Muscle of leg (tissue), 3 donors: ENCODE measurements at regions not wholly inside any gene's neighbourhood (a gene's known extent, or its start where the extent isn't known, plus 50 kb on each side); places are given as distances from the start of the nearest gene placed in this dataset.
A peak's percentile ranks its signal among the peaks of the same experiment; 100 is the strongest.
"Not testable (repeated sequence)": the region's sequence is repeated elsewhere in the genome, so short reads cannot be mapped to it uniquely, and the experiment has no call there.

Experiments
- DNase-seq: peaks from one replicate; pipeline ENCODE4 v3.0.0; 2013
- H3K27ac ChIP-seq: one replicate; pipeline ENCODE4 v1.5.1; 2013; ENCODE audit warnings: mild to moderate bottlenecking, low read length, control low read depth
- H3K27me3 ChIP-seq: one replicate; pipeline ENCODE4 v1.6.1; 2013; ENCODE audit warnings: low read length; ENCODE audit not compliant: control insufficient read depth, insufficient read depth
- H3K36me3 ChIP-seq: one replicate; pipeline ENCODE4 v1.6.1; 2013; ENCODE audit warnings: low read length; ENCODE audit not compliant: control insufficient read depth, insufficient read depth
- H3K4me1 ChIP-seq: one replicate; pipeline ENCODE4 v1.6.1; 2013; ENCODE audit warnings: low read length; ENCODE audit not compliant: control insufficient read depth, insufficient read depth
- H3K4me3 ChIP-seq: one replicate; pipeline ENCODE4 v1.5.1; 2013; ENCODE audit warnings: low read length, control low read depth
- H3K9me3 ChIP-seq: replicated peaks from 2 replicates; pipeline ENCODE4 v1.6.1; 2013; ENCODE audit warnings: low read depth, low read length; ENCODE audit not compliant: control insufficient read depth
- WGBS: methylation state at CpG from one replicate; pipeline ENCODE4 v1.1.5; 2013; ENCODE audit warnings: missing lambda C conversion rate; ENCODE audit not compliant: insufficient coverage; 5-methylcytosine and 5-hydroxymethylcytosine counted together

DNA sequence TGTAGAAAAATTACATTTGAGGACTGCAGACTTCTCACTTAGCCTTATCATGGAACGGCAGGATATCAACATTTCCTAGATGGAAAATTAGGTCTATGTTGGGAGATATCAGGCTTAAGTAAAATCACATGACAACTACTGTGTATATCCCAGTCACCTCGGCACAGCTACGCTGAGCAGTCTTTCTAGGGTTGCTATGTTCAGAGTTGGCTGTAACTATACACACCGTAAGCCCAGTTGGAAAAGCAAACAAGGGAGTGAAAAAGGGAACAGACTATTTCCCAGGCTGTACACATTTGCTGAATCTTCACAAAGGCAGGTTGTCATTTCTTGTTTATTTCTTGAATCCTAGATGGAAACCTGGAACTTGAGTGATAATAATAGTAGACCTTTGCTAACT is 80.7 kb upstream of the PTPRK start:
- H3K27ac ChIP-seq: no peak overlapping the region
- no peaks in the 10 kb centered on the region for H3K9me3 ChIP-seq
- peak; percentile 38 for DNase-seq
- H3K36me3 ChIP-seq: no peaks in the 10 kb centered on the region
- H3K27me3 ChIP-seq: no peaks in the 10 kb centered on the region
- H3K4me1 ChIP-seq: no peaks in the 10 kb centered on the region
- no CpG with 5 or more reads among the region's 4 CpGs for WGBS
- no peak overlapping the region for H3K4me3 ChIP-seq

DNA sequence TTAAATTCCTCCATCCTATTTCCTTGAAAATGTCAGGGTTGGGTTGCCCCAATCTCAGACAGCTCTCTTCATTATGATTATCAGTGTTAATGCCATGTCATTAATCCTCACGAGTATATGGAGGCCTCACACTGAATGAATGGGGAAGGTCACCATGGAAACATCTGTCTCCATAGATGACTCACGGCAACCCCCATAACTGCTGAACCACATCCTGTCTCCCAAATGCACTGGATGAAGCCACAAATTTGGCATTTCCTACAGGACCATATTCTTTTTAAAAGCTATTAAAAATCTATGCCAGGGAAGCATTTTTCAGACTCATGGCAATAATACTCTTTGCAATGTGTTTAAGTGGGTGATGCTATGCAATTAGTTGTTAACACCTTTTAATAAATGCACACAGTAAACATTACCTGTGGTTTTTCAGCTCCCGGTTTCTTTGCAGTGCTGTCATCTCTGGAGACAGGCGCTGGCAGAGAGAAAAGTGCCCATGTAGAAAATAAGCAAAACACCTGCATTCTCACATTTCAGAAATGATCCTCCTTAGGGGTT is 80.1 kb upstream of the PTPRK start:
- Histone ChIP-seq H3K4me1 (no peaks in the 10 kb centered on the region), H3K27me3 (no peaks in the 10 kb centered on the region), H3K9me3 (no peaks in the 10 kb centered on the region), H3K4me3 (no peak overlapping the region), H3K36me3 (no peaks in the 10 kb centered on the region), H3K27ac (no peak overlapping the region)
- WGBS: 0% methylated on average over 1 of the region's 4 CpGs
- DNase-seq: peak; percentile 39

DNA sequence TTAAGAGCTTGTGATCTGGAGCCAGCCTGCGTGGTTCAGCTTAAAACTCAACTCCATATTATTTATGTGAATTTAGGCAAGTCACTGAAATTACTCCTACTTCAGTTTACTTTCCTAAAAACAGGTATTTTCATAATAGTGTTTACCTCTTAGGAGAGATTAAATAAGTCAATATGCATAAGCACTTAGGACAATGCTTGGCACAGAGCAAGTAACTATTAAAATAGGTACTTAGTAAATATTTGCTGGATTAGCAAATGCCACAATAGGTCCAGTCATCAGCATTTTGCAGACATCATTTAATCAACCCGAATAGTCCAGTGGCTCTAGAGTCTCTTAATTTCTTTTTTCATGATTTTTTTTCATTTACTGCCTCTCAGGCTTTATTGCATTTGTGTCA is 78.6 kb upstream of the PTPRK start:
- Histone ChIP-seq H3K4me1 (no peaks in the 10 kb centered on the region), H3K4me3 (no peak overlapping the region), H3K27me3 (no peaks in the 10 kb centered on the region), H3K9me3 (no peaks in the 10 kb centered on the region), H3K36me3 (no peaks in the 10 kb centered on the region), H3K27ac (no peak overlapping the region)
- WGBS: no CpG with 5 or more reads among the region's 2 CpGs
- no peak for DNase-seq

DNA sequence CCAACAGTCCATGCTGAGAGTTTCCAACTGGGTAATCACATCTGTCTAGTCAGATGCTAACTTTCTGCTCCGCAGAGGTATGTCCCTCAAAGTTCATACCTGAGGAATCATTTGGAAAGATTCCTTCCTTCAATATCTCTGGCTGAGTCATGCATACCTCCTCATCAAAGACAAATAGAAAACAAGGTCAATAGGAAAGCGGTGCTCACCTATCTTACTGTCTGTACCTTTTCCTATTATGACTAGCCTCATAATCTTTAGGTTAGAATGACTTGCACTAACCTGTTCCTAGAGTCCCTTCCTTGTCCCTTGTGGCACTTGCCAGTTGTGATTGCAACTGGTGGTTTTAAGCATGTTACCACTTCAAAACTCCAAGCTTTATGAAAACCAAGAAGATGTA is 78.2 kb upstream of the PTPRK start:
- no peaks in the 10 kb centered on the region for H3K9me3 ChIP-seq
- H3K4me3 ChIP-seq: no peak overlapping the region
- no peak overlapping the region for H3K27ac ChIP-seq
- H3K4me1 ChIP-seq: no peaks in the 10 kb centered on the region
- 83% methylated on average over 1 of the region's 2 CpGs for WGBS
- no peaks in the 10 kb centered on the region for H3K36me3 ChIP-seq
- DNase-seq: no peak
- H3K27me3 ChIP-seq: no peaks in the 10 kb centered on the region

DNA sequence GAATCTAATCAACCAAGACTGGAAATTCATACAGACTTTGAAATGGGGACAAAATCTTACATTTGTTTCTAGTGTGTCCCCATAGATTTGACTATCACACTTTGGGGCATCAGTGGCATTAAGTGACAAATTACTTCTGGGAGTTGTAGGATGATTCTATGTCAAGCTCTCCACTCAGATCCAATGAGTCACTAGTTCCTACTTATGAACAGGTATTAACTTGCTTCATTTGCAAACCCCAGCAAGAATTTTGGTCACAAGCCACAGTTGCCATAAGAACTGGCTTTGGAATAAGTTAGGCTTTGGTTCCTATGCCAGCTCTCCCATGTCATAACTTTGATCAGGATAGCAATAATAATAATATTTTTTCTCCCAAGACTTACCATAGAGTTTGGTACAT is 77.6 kb upstream of the PTPRK start:
- H3K9me3 ChIP-seq: no peaks in the 10 kb centered on the region
- H3K36me3 ChIP-seq: no peaks in the 10 kb centered on the region
- H3K27ac ChIP-seq: no peak overlapping the region
- no peaks in the 10 kb centered on the region for H3K27me3 ChIP-seq
- no peak overlapping the region for H3K4me3 ChIP-seq
- DNase-seq: no peak
- H3K4me1 ChIP-seq: no peaks in the 10 kb centered on the region

DNA sequence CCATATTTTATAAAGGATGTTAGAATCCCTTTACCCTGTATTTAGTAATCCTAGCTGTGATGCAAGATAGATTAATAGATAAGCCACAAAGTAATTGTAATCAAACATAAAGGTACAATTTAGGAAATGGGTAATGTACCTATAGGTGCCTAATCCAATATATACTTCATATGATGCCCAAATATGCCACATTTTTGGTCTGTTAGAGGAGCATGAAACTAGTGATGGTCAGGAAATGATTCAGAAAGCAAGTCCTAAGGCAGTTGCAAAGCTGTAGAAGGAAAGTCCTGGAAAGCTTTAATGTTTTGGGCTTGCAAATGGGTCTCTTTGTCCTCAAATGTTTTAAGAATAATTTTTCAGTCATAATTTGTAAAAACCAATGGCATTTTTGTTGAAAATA is 76.6 kb upstream of the PTPRK start:
- Histone ChIP-seq H3K4me3 (no peak overlapping the region), H3K36me3 (no peaks in the 10 kb centered on the region), H3K27me3 (no peaks in the 10 kb centered on the region), H3K4me1 (no peaks in the 10 kb centered on the region), H3K27ac (no peak overlapping the region), H3K9me3 (no peaks in the 10 kb centered on the region)
- DNase-seq: no peak

DNA sequence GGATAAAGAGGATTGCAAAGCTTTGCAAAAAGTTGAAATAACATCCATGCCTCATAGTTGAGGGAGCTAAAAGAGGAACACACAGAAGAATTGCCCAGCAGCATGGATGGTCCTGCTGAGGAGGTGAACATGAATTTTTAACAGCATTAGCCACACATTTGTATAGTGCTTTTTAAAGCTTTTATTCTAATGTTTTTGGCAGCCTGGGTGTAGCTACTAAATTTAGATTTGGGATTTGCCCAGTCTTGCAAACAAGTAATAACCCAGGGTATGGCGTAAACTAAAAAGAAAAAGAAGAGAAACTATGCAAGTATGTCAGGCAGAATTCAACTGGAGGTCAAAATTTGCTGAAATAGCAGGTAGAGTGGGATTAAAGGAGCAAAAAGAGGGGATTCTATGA is 75.1 kb upstream of the PTPRK start:
- 92% methylated on average over 1 of the region's 1 CpG for WGBS
- Histone ChIP-seq H3K4me3 (no peak overlapping the region), H3K27ac (no peak overlapping the region), H3K9me3 (no peaks in the 10 kb centered on the region), H3K4me1 (no peaks in the 10 kb centered on the region), H3K27me3 (no peaks in the 10 kb centered on the region), H3K36me3 (no peaks in the 10 kb centered on the region)
- DNase-seq: no peak

DNA sequence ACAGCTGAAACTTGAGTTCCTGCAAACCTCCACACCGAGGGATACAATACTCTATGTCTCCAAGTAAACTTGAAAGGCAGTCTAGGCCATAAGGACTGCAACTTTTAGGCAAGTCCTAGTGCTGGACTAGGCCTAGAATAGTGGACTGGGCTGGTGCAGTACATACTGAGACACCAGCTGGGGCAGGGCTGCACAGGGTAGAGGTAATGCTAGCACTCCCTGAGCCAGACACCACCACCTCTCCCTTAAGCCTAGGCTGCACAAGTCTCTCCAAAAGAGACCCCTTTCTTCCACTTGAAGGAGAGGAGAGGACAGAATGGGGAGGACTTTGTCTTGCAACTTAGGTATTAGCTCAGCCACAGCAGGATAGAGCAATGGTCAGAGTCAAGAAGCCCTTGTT is 65.7 kb upstream of the PTPRK start:
- Histone ChIP-seq H3K27me3 (no peaks in the 10 kb centered on the region), H3K36me3 (no peaks in the 10 kb centered on the region), H3K27ac (no peak overlapping the region), H3K9me3 (peaks cover 7% of the 10 kb centered on the region), H3K4me3 (no peak overlapping the region), H3K4me1 (no peaks in the 10 kb centered on the region)
- DNase-seq: no peak
- no CpG with 5 or more reads among the region's 1 CpG for WGBS

DNA sequence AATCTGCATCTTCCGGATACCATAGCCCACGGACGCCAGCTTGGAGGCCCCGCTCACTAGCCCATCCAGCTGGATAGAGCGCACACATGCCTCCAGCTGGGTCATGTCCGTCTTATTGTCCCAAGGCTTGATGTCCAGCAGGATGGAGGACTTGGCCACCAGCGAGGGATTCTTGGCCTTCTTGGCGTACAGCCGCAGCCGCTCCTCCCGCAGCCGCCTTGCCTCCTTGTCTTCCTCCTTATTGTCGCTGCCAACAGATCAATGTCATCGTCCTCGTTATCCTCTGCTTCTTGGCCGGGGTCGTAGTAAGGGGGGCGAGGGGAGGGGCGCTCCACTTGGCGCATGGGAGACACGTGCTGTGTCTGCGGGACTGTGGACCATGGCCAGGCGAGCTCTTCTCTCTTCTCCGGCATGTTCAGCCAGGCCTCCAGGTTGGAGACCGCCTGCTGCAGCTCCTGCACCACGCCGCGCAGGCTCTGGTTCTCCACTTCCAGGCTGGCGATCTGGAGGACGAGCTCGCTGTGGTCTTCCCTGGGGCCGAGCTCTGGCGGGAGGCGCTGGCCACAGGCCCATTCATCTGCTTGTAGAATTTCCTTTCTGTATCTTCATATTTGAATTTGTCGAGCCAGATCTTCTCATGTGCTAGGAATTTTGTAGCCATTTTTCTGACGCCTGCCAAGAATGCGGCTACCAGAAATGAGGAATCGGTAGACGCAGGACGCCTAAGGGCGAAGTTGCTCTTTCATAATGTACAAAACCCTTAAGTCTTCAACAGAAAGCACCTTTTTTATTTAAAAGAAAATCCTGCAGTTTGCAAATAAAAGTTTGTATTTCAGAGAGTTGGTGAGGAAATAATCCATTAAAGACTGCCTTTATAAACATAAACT is 60.1 kb upstream of the PTPRK start:
- 93% methylated on average over 39 of the region's 41 CpGs for WGBS
- no peaks in the 10 kb centered on the region for H3K36me3 ChIP-seq

DNA sequence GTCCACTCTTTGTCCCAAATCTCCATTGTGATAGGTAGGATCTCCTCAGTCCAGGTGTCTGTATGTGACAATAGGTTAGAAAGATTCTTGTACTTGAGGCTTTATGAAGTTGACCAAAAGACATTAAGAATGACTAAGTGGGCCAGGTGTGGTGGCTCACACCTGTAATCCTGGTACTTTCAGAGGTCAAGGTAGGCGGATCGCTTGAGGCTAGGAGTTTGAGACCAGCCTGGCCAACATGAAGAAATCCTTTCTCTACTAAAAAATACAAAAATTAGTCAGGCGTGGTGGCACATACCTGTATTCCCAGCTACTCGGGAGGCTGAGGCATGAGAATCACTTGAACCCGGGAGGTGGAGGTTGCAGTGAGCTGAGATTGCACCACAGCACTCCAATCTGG is 54.9 kb upstream of the PTPRK start:
- H3K27ac ChIP-seq, H3K27me3 ChIP-seq, H3K4me3 ChIP-seq, H3K9me3 ChIP-seq, H3K4me1 ChIP-seq, H3K36me3 ChIP-seq, DNase-seq: not testable (repeated sequence)
- WGBS: 100% methylated on average over 2 of the region's 5 CpGs

More for the DNA sequence above, 60.1 kb upstream of the PTPRK start:
- H3K27me3 ChIP-seq: no peaks in the 10 kb centered on the region
- no peak overlapping the region for H3K4me3 ChIP-seq
- no peak for DNase-seq
- no peaks in the 10 kb centered on the region for H3K9me3 ChIP-seq
- H3K27ac ChIP-seq: no peak overlapping the region
- no peaks in the 10 kb centered on the region for H3K4me1 ChIP-seq

DNA sequence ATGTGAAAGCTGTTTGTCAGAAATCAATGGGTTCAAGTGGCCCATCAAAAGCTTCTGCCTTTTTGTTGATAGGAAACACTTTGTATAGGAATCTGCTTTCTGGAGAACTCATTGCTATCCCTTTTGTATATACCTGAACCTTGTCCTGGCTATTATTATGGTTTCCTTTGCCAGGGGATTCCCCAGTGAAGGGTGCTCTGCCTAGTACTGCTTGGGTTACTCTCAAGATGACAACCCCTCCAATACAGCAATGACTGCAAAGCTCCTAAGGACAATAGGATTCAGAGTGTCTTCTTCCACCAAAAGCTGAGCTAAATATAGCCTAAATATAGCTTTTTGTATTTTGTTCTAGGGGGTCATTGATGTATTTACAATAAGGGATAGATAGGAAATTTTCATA is 54.0 kb upstream of the PTPRK start:
- H3K27ac ChIP-seq: no peak overlapping the region
- no peak for DNase-seq
- no peaks in the 10 kb centered on the region for H3K36me3 ChIP-seq
- H3K4me3 ChIP-seq: no peak overlapping the region
- H3K9me3 ChIP-seq: no peaks in the 10 kb centered on the region
- H3K4me1 ChIP-seq: peaks cover 3% of the 10 kb centered on the region
- H3K27me3 ChIP-seq: no peaks in the 10 kb centered on the region
